Breast epithelium (tissue), 4 donors: ENCODE measurements at regions not wholly inside any gene's neighbourhood (a gene's known extent, or its start where the extent isn't known, plus 50 kb on each side); places are given as distances from the start of the nearest gene placed in this dataset.

ENCODE experiments used
- DNase-seq, 2 donors: peaks; one replicate each; pipeline ENCODE4 v3.0.0-alpha.2; 2019; ENCODE audit warnings: low spot score in 2 of 2
- H3K27ac ChIP-seq, 2 donors: fragments of 200-600 bp; sonication (generic) in 1 of 2; one replicate each; pipeline ENCODE4 v1.5.1; 2016 to 2019; ENCODE audit warnings: mild to moderate bottlenecking in 1 of 2
- H3K27me3 ChIP-seq, 2 donors: fragments of 200-600 bp; sonication (generic) in 1 of 2; one replicate each; pipeline versions ENCODE4 v1.5.1 to v1.6.0; 2017 to 2019; ENCODE audit warnings: control low read depth in 1 of 2, mild to moderate bottlenecking in 1 of 2
- H3K36me3 ChIP-seq: fragments of 200-600 bp; one replicate; pipeline ENCODE4 v1.5.1; 2019
- H3K4me1 ChIP-seq, 2 donors: fragments of 200-600 bp; sonication (generic); one replicate each; pipeline ENCODE4 v1.5.1; 2016 to 2019; ENCODE audit warnings: control low read depth in 1 of 2
- H3K4me3 ChIP-seq, 3 donors: fragments of 200-600 bp; sonication (generic); 1 replicate in 2 of 3; 2 replicates in 1 of 3; pipeline ENCODE4 v1.5.1; 2016 to 2019; ENCODE audit warnings: mild to moderate bottlenecking in 3 of 3, moderate library complexity in 2 of 3
- H3K9me3 ChIP-seq, 2 donors: fragments of 200-600 bp; sonication (generic) in 1 of 2; one replicate each; pipeline ENCODE4 v1.5.1; 2016 to 2019; ENCODE audit warnings: control low read depth in 1 of 2
- POLR2A ChIP-seq: fragments of 450-650 bp; IDR thresholded peaks from one replicate; pipeline ENCODE4 v1.6.1; 2016; ENCODE audit warnings: antibody characterized with exemption, mild to moderate bottlenecking, moderate library complexity
- POLR2AphosphoS5 ChIP-seq, 3 donors: sonication (generic); formaldehyde crosslinking; IDR thresholded peaks; one replicate each; pipeline ENCODE4 v1.6.1; 2017; ENCODE audit warnings: antibody characterized with exemption in 3 of 3
- intact Hi-C: fragments of 100-400 bp; cut with DNase I; formaldehyde crosslinking; loops from one replicate; pipeline ENCODE4 v1.15.1; 2023; ENCODE audit warnings: low total_unique reads
- TF ChIP-seq, protein P1 (sequence below), 3 donors: fragments of 450-650 bp; IDR thresholded peaks; one replicate each; pipeline ENCODE4 v1.5.1; 2016 to 2017; ENCODE audit warnings: antibody characterized with exemption in 3 of 3, mild to moderate bottlenecking in 3 of 3, moderate library complexity in 3 of 3

DNA sequence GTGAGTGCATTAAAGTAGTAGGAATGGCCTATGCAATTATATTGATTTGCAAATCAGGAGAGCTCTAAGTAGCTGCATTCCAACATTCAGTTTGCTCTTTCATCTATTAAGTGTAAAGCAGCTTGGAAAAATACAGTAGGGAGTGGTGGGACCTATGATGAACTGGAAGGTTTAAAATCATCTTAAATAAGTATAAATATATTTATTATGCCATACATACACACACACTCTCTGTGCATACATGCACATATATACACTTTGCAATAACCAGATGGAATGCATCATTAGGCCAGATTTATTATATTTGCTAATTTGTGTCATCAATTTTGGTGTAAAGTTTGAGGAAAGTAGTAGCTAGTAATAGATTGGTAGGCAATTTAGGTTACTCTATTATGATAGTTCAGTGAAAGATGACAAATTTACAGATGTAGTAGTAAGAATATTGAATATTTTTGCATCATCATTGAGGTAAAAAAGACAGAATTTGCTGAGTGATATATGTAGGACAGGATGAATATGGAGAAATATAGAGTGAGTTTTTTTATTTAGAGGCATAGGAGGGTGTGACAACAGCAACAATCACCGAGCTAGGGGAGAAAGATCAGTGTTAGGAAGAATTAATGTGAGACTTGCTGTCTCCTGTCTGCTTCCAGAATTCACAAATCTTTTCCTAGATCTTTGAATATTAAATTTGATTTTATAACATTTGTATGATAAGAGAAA lies 961.0 kb upstream of the CDH2 start:
- H3K4me1 ChIP-seq, result no peaks in the 10 kb centered on the region
- no peak for DNase-seq
- no peaks in the 10 kb centered on the region for H3K27me3 ChIP-seq
- TF ChIP-seq POLR2AphosphoS5 (IDR thresholded peaks at IDR 0.05), result no peak
- TF ChIP-seq, protein P1, sequence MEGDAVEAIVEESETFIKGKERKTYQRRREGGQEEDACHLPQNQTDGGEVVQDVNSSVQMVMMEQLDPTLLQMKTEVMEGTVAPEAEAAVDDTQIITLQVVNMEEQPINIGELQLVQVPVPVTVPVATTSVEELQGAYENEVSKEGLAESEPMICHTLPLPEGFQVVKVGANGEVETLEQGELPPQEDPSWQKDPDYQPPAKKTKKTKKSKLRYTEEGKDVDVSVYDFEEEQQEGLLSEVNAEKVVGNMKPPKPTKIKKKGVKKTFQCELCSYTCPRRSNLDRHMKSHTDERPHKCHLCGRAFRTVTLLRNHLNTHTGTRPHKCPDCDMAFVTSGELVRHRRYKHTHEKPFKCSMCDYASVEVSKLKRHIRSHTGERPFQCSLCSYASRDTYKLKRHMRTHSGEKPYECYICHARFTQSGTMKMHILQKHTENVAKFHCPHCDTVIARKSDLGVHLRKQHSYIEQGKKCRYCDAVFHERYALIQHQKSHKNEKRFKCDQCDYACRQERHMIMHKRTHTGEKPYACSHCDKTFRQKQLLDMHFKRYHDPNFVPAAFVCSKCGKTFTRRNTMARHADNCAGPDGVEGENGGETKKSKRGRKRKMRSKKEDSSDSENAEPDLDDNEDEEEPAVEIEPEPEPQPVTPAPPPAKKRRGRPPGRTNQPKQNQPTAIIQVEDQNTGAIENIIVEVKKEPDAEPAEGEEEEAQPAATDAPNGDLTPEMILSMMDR (IDR thresholded peaks at IDR 0.05), result no peak
- no peak for TF ChIP-seq POLR2A
- no peaks in the 10 kb centered on the region for H3K36me3 ChIP-seq
- H3K4me3 ChIP-seq, result no peak overlapping the region
- intact Hi-C loops, result no loop called here
- no peak overlapping the region for H3K27ac ChIP-seq
- no peaks in the 10 kb centered on the region for H3K9me3 ChIP-seq

DNA sequence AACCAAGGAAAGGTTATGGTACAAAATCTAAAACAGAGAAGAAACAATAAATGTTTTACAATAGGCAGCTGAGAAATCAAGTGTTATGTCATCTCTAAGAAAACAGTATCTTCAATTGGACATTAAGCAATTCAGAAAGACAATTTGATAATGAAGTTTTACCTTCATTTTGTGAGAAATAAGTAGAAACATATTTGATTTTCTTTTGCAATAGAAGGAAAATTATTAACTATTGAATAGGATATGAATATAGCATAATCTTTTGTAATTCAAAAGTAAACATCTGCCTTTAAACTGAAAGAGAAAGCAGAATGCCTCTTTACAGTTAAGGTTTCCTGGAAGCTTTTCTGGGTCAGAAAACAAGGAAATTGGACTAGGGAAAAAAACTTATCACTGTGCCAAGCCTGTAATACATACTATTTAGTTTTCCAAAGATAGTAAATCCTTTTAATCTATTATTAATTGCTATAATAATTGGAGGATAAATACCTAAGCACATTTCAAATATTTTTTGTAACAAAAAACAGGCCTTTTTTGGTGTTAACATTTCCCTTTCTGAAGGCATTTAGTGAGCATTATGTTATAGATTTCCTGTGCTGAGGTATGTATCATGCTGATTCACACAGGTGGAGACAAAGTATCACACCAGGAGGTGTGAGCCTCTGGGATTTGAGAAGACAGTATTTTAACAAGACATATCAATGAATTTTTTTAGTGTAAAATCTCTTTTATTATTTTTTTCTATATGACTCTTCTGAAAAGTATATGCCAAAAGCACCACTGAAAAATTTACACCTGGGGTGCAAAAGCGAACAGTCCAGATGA lies 947.0 kb upstream of the CDH2 start:
- intact Hi-C loops, result no loop called here
- Histone ChIP-seq H3K36me3 (no peaks in the 10 kb centered on the region), H3K4me1 (no peaks in the 10 kb centered on the region), H3K27me3 (no peaks in the 10 kb centered on the region), H3K27ac (no peak overlapping the region), H3K4me3 (no peak overlapping the region), H3K9me3 (no peaks in the 10 kb centered on the region)
- no peak for TF ChIP-seq POLR2AphosphoS5 (IDR thresholded peaks at IDR 0.05)
- TF ChIP-seq, protein P1 (IDR thresholded peaks at IDR 0.05), result no peak
- TF ChIP-seq POLR2A, result no peak
- no peak for DNase-seq

- Histone ChIP-seq H3K4me1 (no peaks in the 10 kb centered on the region), H3K4me3 (no peak overlapping the region), H3K27me3 (no peaks in the 10 kb centered on the region), H3K36me3 (no peaks in the 10 kb centered on the region), H3K9me3 (no peaks in the 10 kb centered on the region), H3K27ac (no peak overlapping the region)
- intact Hi-C loops, result no loop called here
- no peak for DNase-seq
- TF ChIP-seq POLR2AphosphoS5 (IDR thresholded peaks at IDR 0.05) (no peak), POLR2A (no peak)
- TF ChIP-seq, protein P1 (IDR thresholded peaks at IDR 0.05), result no peak
Measured at GRCh38 chr18:29104671-29105070, 927.7 kb upstream of the CDH2 start.

- intact Hi-C loops, result no loop called here
- Histone ChIP-seq H3K4me3 (no peak overlapping the region), H3K36me3 (no peaks in the 10 kb centered on the region), H3K27ac (no peak overlapping the region), H3K9me3 (no peaks in the 10 kb centered on the region), H3K27me3 (no peaks in the 10 kb centered on the region), H3K4me1 (no peaks in the 10 kb centered on the region)
- no peak for DNase-seq
- TF ChIP-seq, protein P1 (IDR thresholded peaks at IDR 0.05), result no peak
- no peak for TF ChIP-seq POLR2A
- no peak for TF ChIP-seq POLR2AphosphoS5 (IDR thresholded peaks at IDR 0.05)
Measured at GRCh38 chr18:29104227-29104626, 927.3 kb upstream of the CDH2 start.
